Activated CD4-positive, alpha-beta T cell treated with anti-CD3 and anti-CD28 coated beads, Interleukin-2, Interleukin-6, amounts not matched to agents 100 ng/mL and 50 ng/mL, durations not matched to agents 16 hours and 8 hours (primary cell): ENCODE measurements at regions not wholly inside any gene's neighbourhood (a gene's known extent, or its start where the extent isn't known, plus 50 kb on each side); places are given as distances from the start of the nearest gene placed in this dataset.

Source experiments
- DNase-seq: peaks from one replicate; pipeline ENCODE4 v3.0.0-alpha.2; 2020

GRCh38 chr14:58697930-58698642 is 60.3 kb downstream of the DACT1 start:
- no peak for DNase-seq

- no peak for DNase-seq
These were observed 62.0 kb downstream of the DACT1 start for GRCh38 chr14:58699681-58700205.

GRCh38 chr14:58701156-58701555 is 63.4 kb downstream of the DACT1 start:
- no peak for DNase-seq

GRCh38 chr14:58701604-58702003 is 63.8 kb downstream of the DACT1 start:
- no peak for DNase-seq

GRCh38 chr14:58702441-58703160 is 64.8 kb downstream of the DACT1 start:
- DNase-seq, result peak; percentile 30

GRCh38 chr14:58703161-58703506 is 65.4 kb downstream of the DACT1 start:
- no peak for DNase-seq

- no peak for DNase-seq
These were observed 67.3 kb downstream of the DACT1 start for GRCh38 chr14:58705066-58705465.

- no peak for DNase-seq
These were observed 70.2 kb downstream of the DACT1 start for GRCh38 chr14:58707949-58708348.

GRCh38 chr14:58709949-58710348 is 72.2 kb downstream of the DACT1 start:
- no peak for DNase-seq

- no peak for DNase-seq
These were observed 73.6 kb downstream of the DACT1 start for GRCh38 chr14:58711382-58711781.

- no peak for DNase-seq
These were observed 74.6 kb downstream of the DACT1 start for GRCh38 chr14:58712357-58712756.

- DNase-seq, result no peak
These were observed 75.9 kb downstream of the DACT1 start for GRCh38 chr14:58713677-58714076.

GRCh38 chr14:58716706-58717105 is 78.9 kb downstream of the DACT1 start:
- DNase-seq, result no peak

GRCh38 chr14:58717211-58717610 is 79.4 kb downstream of the DACT1 start:
- DNase-seq, result no peak

- no peak for DNase-seq
These were observed 80.1 kb downstream of the DACT1 start for GRCh38 chr14:58717813-58718212.

GRCh38 chr14:58718226-58719205 is 80.8 kb downstream of the DACT1 start:
- no peak for DNase-seq

- no peak for DNase-seq
These were observed 84.0 kb downstream of the DACT1 start for GRCh38 chr14:58721723-58722122.

GRCh38 chr14:58722441-58722840 is 84.7 kb downstream of the DACT1 start:
- DNase-seq, result no peak

GRCh38 chr14:58724206-58724605 is 86.4 kb downstream of the DACT1 start:
- no peak for DNase-seq

- DNase-seq, result peak; percentile 16
These were observed 86.9 kb downstream of the DACT1 start for GRCh38 chr14:58724702-58725101.

GRCh38 chr14:58725226-58725625 is 87.5 kb downstream of the DACT1 start:
- DNase-seq, result no peak

GRCh38 chr14:58725871-58726270 is 88.1 kb downstream of the DACT1 start:
- DNase-seq, result no peak

GRCh38 chr14:58730792-58731464 is 93.2 kb downstream of the DACT1 start:
- no peak for DNase-seq
